ENCODE measurements at regions not wholly inside any gene's neighbourhood (a gene's known extent, or its start where the extent isn't known, plus 50 kb on each side); places are given as distances from the start of the nearest gene placed in this dataset.
"Not testable (repeated sequence)": the region's sequence is repeated elsewhere in the genome, so short reads cannot be mapped to it uniquely, and the experiment has no call there.

DNA sequence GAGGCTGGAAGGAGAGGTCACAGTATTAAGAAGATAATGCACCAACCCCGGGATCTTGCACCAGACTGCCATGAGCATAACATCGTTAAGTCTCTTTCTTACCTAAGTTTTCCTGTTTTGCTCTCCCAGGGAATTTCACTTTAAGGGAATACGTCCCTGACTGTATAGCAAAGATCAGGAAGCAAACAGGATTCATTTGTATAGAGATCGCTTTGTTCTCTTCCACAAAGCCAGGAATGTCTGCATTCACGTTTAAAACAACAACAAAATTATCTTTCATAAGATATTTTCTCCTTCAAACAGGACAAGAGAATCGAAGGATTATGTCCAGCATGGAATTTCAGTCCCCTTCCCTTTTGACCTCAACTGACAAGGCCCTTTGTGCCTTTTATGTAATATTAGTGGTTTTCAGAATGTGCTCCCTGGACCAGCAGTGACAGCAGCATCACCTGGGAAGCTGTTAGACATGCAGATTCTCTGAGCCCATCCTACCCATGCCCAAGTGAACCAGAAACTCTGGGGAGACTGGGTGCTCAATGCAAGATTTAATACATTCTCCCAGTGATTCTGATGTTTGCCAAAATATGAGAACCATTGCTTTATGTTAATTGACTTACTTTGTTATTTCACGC lies 286.3 kb downstream of the FGFR2 start:
- DNase-seq = peak; percentile 2

DNA sequence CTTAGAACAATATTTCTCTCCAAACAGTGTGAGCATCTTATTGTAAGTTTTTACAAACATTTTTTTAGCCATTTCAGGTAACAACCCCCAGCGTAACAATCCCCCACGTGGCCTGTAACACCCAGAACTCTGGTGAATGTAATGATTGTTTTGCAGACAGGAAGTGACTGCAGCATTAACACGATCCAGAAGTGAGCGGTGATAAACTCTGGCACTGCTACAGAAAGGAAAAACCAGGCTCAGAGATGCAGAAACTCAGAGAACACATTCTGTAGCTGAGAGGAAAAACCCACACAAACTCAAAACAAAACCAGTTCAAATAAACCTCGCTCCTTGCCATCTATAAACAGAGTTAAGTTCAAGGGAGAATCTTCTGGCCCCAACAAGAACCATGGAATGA lies 285.7 kb downstream of the FGFR2 start:
- DNase-seq = no peak

DNA sequence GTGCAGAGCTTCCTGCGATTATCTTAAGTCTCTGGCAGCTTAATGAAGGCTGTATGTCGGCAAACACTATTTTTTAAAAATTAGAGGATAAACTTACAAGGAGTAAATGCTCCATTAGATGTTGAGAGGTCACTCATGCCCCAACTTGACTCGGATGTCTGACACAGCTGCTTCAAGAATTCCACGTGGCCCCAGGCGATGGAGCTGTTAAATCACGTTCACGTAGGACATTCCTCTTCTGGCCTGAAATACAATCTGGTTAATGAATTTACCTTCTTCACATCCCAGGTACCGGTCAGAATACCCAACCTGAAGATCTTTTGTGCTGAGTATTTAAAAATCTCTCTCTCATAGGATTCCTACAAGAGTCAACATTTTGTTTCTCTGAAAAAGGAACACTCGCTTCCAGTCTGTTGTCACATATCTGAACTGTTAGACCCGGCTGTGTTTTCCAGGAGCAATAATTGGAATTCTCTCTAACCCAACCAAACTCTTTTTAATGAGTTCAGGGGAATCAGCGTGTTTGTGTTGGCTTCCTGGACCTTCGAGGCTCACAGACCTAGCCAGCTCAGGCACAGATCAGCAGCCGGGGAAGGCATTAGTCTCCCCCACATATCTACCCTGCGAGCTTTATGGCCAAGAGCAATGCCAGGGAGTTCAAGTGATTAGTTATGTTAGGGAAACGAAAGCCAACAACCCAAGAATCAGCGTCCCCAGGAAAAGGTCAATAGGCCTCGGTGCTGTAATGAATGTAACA lies 284.9 kb downstream of the FGFR2 start:
- DNase-seq = peak; percentile 27

DNA sequence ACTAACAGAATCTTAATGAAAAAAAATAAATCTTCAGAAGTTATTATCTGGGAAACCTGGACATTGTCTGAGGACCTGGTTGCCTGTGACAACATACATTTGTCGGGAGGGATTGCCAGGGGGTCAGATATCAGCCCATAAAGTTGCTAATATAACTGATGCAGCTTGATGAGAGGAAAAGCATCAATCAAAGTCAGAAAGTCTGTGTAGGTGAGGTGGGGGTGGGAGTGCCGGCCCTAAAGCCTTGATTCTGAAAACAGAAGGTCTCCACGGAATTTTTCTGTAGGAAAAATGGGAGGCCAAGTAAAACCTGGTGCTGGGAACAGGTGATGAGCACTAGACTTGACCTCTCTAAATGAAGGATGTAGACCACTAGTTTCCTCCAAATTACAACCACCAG lies 281.8 kb downstream of the FGFR2 start:
- DNase-seq = no peak

DNA sequence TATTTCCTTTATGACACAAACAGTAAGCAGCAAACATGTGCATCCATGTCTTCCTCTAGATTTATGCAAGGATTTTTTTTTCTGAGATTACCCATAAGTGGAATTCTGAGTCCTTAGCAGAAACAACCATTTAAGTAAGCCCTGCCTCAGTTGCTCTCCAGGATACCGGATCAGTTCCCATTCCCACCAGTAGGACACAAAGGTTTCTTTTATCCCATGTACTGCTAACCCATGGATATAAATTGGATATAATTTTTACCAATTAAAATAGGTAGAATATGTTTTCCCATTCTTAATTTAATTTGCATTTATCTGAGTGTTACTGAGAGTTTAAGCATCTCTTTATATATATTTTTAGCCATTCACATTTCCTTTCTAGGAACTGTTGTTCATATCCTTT lies 280.9 kb downstream of the FGFR2 start:
- no peak for DNase-seq

DNA sequence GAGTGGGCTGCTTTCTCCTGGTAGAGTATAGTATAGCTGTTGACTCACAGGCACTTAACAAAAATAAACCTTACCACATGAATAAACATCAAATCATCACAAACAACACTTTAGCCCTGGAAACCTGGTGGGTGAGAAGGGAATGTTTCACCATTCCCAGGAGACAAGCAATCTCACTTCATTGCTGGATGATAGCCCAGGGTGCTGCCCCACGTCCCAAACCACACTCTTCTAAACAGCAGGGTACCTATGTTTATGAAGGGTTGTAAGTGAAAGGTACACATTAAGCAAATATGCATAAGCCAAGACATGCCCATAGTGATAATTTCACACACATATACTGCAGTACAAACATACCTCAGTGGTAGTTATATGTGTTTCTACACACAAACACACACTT lies 276.2 kb downstream of the FGFR2 start:
- DNase-seq = no peak

DNA sequence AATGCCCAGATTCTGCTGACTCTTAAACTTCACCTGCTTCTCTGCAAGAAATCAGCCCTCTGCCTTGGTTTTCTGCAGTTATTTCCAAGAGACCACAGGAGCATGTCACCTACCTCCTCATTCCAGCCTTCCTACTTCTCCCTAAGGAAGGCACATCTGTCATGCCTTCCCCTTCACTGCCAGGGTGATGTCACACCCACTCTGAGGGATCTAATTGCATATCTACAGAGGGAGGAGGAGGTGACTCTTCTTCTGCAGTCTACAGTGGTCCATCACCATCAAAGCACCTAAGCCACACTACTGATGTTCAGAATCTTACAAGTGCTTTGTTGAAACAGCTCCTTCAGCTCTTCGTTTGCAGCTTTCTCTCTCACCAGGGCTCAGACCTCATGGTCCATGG lies 275.5 kb downstream of the FGFR2 start:
- no peak for DNase-seq

DNA sequence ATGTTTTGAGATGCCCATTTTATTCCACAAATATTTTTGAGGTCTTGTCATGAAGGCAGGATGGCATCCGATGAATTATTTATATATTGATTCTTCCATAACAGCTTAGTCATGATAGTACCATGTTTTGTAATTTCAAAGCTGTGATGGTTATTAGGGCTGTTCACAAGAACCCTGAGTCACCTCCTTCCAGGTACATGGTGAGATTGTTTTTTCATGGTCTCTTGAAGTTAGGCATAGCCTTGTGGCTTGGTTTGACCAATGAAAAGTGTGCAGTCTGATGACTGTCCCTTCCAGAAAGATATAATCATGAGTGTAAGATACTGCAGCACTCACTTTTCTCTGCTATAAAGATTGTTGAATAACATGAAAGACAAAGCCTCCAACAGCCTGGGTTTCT lies 274.8 kb downstream of the FGFR2 start:
- DNase-seq = no peak

DNA sequence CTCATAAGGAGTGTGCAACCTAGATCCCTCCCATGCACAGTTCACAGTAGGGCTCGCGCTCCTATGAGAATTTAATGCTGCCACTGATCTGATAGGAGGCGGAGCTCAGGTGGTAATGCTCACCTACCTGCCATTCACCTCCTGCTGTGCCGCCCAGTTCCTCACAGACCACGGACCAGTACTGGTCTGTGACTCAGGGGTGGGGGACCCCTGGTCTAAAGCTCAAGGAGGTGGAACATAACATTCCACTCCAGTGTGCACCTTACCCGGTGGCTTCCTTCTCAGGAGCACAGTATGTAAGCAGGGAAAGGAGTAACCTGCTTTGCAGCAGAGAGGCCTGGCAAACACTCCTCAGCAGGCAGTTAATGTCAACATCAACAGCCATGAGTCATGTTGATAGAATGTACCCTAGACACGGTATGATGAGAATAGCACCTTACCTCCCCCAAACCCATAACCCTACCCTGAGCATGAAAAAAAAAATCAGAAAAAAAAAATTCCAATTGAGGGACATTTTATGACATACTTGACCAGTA lies 273.5 kb downstream of the FGFR2 start:
- peak; percentile 33 for DNase-seq

DNA sequence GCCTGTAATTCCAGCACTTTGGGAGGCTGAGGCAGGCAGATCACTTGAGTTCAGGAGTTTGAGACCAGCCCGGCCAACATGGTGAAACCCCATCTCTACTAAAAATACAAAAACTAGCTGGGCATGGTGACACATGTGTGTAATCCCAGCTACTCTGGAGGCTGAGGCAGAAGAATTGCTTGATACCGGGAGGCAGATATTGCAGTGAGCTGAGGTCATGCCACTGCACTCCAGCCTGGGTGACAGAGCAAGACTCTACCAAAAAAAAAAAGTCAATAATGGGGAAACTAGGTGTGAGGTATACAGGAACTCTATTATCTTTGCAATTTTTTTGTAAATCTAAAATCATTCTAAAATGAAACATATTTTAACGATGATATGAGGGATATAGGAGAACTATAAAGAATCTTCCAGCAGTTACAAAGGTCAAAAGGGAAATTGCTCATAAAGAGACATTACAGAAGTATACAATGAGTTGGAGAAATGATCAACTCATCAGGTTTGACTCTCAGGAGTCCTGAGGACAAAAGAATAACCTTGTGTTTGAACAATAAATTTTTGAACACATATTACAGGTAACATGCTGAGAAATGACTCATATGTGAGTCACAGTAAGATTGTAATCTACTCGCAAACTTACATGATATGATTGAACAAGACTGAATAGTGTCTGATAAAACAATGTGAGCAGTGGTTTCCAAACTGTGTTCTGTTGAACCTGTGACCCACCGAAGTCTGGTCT lies 272.6 kb downstream of the FGFR2 start:
- DNase-seq = no peak

DNA sequence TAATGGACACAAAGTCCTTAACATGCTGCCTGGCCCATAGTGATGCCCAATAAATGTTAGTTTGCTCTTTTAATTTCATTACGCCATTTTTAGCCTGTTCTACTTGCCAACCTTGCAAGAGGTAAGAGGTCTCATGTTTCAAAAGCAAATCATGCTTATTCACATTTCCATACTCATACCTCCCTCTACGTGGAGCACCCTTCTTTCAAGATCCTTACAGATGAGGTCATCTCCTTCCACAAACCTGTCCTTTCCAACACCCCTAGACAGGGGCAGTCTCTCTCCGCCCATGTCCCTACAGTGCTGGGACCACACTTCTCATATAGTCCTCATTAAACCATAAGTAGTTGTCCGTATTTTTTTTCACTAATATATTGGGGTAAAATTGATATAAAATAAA lies 271.3 kb downstream of the FGFR2 start:
- no peak for DNase-seq

DNA sequence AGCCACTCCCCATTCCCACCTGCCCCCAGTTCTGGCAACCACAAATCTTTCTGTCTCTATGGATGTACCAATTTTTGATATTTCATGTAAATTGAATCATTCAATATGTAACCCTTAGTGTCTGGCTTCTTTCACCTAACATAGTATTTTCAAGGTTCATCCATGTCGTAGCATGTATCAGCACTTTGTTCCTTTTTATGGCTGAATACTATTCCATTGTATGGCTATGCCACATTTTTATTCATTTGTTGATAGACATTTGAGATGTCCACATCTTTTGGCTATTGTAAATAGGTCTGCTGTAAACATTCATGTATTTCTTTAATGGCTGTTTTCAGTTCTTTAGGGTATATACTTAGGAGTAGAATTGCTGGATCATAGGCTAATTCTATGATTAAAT lies 270.5 kb downstream of the FGFR2 start:
- no peak for DNase-seq

DNA sequence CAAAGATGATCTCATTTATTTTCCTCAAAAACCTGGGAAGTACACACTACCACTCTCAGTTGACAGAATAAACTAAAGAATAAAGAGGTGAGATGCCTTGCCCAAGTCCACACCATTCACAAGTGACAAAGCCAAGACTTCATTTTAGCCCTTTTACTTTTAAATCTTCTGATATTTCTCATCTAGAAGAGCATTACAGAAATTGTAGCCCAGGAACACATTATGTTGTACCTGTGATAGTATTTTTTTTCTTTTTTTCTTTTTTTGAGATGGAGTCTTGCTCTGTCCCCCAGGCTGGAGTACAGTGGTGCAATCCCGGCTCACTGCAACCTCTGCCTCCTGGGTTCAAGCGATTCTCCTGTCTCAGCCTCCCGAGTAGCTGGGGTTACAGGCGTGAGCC lies 268.6 kb downstream of the FGFR2 start:
- not testable (repeated sequence) for DNase-seq

DNA sequence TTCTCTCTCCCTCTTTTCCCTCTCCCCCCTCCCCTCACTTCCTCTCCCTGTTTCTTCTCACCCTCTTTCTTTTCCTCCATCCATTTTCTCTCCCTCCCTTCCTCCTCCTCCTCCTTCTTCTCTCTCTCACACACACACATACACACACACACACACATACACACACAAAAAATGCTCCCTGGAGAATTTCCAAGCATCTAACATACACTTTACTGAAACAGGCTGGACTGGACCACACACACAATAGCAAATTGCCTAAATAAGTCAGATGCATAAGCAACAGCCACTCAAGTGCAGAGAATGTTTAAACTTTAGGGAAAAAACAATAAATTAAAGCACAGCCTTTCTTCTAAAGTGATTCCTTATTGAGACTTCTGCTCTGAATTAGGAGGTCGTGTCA lies 267.7 kb downstream of the FGFR2 start:
- DNase-seq = no peak

DNA sequence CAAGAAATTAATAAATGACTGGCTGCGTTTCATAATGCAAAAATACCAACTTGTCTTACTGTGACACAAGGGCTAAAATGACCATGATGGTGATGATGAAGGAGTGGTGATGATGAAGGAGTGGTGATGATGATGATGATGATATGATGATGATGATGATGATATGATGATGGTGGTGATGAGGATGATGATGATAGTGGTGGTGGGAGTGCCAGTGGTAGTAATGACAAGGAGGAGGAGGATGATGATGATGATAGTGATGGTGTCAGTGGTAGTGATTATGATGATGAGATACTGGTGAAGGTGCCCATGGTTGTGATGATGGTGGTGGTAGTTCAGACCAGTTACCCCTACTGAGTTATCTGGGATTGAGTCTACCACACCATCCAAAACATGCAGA lies 265.9 kb downstream of the FGFR2 start:
- DNase-seq = no peak

DNA sequence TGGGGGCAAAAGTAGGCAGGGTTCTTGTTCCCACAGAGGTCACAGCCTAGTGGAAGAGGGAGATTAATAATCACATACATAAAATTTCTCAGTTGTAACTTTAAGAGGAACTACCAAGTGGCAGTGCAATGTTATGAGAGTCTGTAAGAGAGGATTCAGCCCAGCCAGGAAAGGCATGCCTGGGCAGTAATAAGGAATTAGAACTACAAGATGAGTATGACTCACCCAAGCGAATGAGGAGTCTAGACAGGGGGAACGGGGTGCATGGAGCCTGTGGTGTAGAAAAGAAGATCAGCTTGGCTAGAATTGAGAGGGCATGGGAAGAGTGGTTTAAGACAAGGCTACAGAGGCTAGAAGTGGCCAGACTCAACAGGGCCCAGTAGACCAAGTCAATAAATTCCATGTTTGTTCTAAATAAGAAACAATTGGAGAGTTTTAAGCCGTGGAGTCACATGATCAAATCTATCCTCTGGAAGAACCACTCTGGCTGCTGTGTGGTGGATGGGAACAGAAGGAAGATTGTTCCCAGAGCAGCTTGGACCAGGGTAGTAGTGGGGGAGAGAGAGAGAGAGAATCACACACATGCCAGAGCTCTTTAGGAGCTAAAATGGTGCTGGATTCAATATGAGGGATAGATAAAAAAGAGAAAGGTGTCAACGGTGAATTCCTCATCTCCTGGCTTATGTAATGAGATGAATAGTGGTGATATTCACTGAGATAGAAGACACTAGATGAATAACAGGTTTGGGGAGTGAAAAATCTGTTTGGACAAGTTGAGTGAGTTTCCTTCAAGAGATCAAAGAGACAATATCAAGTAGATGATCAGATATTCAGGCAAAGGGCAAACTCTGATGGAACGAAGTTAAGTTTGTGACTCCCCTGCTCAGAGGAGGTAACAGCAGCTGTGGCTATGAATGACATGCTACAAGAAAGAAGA lies 265.1 kb downstream of the FGFR2 start:
- DNase-seq = no peak

DNA sequence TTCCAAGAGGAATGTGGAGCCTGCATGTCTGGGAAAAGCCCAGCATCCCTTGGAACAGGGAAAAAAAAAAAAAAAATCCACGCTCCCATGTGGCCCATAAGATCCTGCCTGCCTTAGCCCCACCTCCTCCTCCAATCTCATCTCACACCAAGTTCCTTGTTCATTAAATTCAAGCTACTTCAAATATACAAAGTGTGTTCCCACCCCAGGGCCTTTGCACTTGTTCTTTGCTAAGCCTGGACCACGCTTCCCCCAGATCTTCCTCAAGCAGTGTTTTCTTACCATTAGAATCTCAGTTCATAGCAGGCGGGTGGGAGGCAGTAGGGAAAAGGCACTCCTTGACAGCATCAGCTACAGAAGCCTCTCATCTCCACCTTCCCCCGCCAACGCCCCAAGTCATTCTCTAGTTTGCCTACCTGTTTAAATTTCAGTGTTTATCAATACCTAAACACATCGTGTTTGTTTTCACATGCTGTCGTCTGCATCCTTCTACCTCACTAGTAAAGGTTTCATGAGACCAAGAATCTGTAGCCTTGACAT lies 262.8 kb downstream of the FGFR2 start:
- DNase-seq = no peak

DNA sequence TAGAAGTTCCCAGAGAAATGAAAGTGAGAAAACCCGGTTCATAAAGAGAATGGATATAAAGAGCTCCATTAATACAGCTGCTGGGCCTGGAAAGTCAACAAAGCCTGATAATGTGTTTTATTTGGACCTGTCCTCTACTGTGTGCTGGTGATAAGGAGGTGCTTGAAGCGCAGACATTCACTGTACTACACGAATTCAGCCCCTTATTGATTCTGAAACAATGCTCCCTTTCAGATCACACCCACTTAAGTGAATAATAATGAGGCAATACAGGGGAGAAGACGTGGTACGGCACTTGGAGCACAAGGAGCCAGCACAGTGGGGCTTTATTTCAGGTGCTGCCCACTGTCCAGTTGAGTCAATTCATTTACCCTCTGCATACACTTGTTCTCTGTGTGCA lies 260.8 kb downstream of the FGFR2 start:
- DNase-seq = peak; percentile 85

DNA sequence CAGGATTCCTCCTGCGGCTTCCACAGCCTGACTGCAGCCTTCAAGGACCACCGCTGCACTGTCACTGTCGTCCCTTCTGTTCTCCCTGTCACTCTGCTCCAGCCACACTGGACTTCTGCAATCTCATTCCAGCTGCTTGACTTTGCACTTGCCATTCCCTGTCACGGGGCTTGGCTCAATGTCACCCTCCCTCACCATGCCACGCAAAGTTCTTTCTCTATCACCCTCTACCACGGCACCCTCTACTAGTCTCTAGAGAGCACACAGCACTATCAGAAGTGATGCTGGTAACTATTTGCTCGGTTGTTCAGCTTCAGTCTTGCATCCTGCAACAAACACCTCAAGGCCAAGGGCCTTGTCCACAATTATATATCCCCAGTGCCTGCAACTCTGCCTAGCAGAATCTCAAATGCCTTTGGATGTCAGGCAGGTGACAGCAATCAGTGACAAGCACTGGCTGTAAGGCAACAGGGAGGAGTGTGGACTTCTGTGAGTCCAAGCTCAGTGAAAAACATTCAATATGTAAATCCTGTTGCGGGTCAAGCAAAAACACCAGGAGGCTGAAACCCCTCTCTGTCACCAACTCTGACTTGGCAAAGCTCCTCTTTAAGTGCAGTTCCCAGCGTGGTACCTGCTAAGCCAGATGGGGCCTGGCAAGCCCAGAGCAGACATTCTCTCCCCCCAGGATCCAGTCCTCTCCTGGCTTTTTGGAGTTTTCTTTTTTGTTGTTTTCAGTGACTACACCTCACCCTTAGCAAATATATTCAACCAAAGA lies 259.9 kb downstream of the FGFR2 start:
- DNase-seq = no peak

DNA sequence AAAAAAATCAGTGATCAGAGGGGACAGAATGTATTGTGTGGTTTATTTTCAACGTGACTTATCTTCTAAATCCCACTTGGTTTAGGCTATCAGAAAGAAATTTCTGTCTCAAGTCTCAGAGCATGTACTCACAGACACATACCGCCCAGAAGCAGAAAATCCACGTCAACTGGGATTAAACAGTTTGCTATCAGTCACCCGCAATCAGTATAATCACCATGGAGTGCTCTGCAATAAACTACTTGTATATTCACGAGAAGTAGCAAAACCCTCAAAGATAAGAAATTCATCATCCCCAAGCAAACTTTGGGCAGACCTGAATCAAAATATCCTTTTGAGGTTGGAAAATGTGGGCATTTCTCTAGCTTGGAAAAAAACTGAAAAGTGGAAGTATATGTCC lies 259.1 kb downstream of the FGFR2 start:
- no peak for DNase-seq

DNA sequence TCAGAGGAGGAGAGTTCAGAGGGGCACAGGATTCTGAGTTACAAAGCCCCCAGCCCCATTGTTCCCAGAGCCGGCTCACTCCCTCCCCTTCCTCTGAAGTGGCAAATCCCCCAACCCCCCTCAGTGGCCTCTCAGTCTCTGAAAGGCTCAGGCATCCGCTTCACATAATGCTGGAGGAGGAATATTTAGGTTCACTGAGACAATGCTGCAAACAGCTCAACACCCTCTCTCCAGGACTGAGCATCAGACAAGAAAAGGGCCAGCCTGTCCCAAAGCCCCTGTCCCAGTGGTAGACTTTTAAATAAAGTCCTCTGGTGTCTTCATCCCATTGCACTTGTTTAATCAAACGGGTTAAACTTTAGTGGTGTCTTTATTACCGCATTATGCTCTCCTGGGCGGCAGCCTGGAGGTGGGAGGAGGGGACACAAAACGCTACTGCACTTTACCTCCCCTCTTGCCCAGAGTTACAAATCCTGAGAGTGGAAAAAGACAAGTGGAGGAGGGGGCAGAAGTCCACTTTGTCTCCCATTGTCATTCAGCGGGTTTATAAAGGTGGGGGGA lies 257.9 kb downstream of the FGFR2 start:
- no peak for DNase-seq
